B cell (primary cell): ENCODE measurements at regions not wholly inside any gene's neighbourhood (a gene's known extent, or its start where the extent isn't known, plus 50 kb on each side); places are given as distances from the start of the nearest gene placed in this dataset.

Experiments used
- ATAC-seq: fragments of 200-7000 bp; cut with Tn5 transposase; one replicate; pipeline ENCODE4 v1.10.0; 2021; ENCODE audit warnings: low read depth, mild to moderate bottlenecking, moderate number of reproducible peaks, moderate library complexity
- CTCF ChIA-PET: fragments of 350-600 bp; sonication (Branson Sonifier 250); formaldehyde crosslinking; loops from one replicate; lab custom pipeline; 2021; ENCODE audit warnings: antibody characterized with exemption, inconsistent platforms; lab: Charles Lee
- POLR2A ChIA-PET: fragments of 350-600 bp; sonication (Branson Sonifier 250); formaldehyde crosslinking; loops from one replicate; lab custom pipeline; 2021; ENCODE audit warnings: antibody characterized with exemption; lab: Charles Lee
- DNase-seq: peaks from one replicate; pipeline ENCODE4 v3.0.0; 2013
- H2AFZ ChIP-seq: 2 replicates; pipeline ENCODE4 v1.6.1; 2012; ENCODE audit warnings: mild to moderate bottlenecking, low read depth, low read length; ENCODE audit not compliant: insufficient read depth, poor library complexity, severe bottlenecking
- H3K27ac ChIP-seq, 2 donors: 1 replicate in 1 of 2; 2 replicates in 1 of 2; pipeline ENCODE4 v1.5.1; 2012 to 2013; ENCODE audit warnings: low read length in 2 of 2, mild to moderate bottlenecking in 2 of 2, moderate library complexity in 1 of 2
- H3K27me3 ChIP-seq, 4 experiments: fragments of 200-600 bp in 1 of 4; sonication (generic) in 1 of 4; replicated peaks in 1 of 4; 1 replicate in 2 of 4; 2 replicates in 2 of 4; pipeline versions ENCODE4 v1.6.1 to v1.7.0; 2013 to 2016; ENCODE audit warnings: low read length in 3 of 4, mild to moderate bottlenecking in 2 of 4, mixed read lengths in 1 of 4, moderate library complexity in 1 of 4; ENCODE audit not compliant: insufficient read depth in 4 of 4, control insufficient read depth in 3 of 4; ENCODE audit errors: control extremely low read depth in 1 of 4
- H3K36me3 ChIP-seq, 2 experiments: replicated peaks in 1 of 2; 1 replicate in 1 of 2; 2 replicates in 1 of 2; pipeline versions ENCODE4 v1.6.1 to v1.7.1; 2013; ENCODE audit warnings: low read length in 1 of 2; ENCODE audit not compliant: insufficient read depth in 2 of 2, control insufficient read depth in 1 of 2; ENCODE audit errors: control extremely low read depth in 1 of 2, extremely low read depth in 1 of 2
- H3K4me1 ChIP-seq, 2 donors: fragments of 200-600 bp in 1 of 2; sonication (generic) in 1 of 2; 1 replicate in 1 of 2; 2 replicates in 1 of 2; pipeline versions ENCODE4 v1.5.1 to v1.6.1; 2013 to 2017; ENCODE audit warnings: low read length in 2 of 2; ENCODE audit not compliant: control insufficient read depth in 2 of 2, insufficient read depth in 2 of 2
- H3K4me2 ChIP-seq: replicated peaks from 2 replicates; pipeline ENCODE3; 2012; ENCODE audit warnings: mild to moderate bottlenecking, low read depth, low read length; ENCODE audit not compliant: poor library complexity, severe bottlenecking
- H3K4me3 ChIP-seq, 5 experiments: fragments of 200-600 bp in 1 of 5; sonication (generic) in 1 of 5; 1 replicate in 3 of 5; 2 replicates in 2 of 5; pipeline versions ENCODE4 v1.5.1 to v1.7.0; 2011 to 2016; ENCODE audit warnings: low read length in 4 of 5, mild to moderate bottlenecking in 4 of 5, low read depth in 2 of 5, control low read depth in 1 of 5, moderate library complexity in 1 of 5; ENCODE audit not compliant: insufficient read depth in 1 of 5; ENCODE audit errors: control extremely low read depth in 1 of 5, extremely low read depth in 1 of 5
- H3K79me2 ChIP-seq: fragments of 200-600 bp; sonication (generic); one replicate; pipeline ENCODE4 v1.6.0; 2016; ENCODE audit warnings: low read length; ENCODE audit not compliant: control insufficient read depth, insufficient read depth
- H3K9ac ChIP-seq: fragments of 200-600 bp; sonication (generic); 2 replicates; pipeline ENCODE4 v1.6.1; 2017; ENCODE audit warnings: mild to moderate bottlenecking, low read length, moderate library complexity
- H3K9me3 ChIP-seq, 3 donors: one replicate each; pipeline versions ENCODE4 v1.6.1 to v1.7.1; 2013; ENCODE audit warnings: low read length in 2 of 3; ENCODE audit not compliant: control insufficient read depth in 2 of 3, insufficient read depth in 1 of 3; ENCODE audit errors: control extremely low read depth in 1 of 3
- H4K20me1 ChIP-seq: 2 replicates; pipeline ENCODE4 v1.6.0; 2012; ENCODE audit warnings: mild to moderate bottlenecking, low read length; ENCODE audit not compliant: insufficient read depth, control insufficient read depth, poor library complexity, severe bottlenecking
- H3K27ac Mint-ChIP-seq: one replicate; pipeline ENCODE4 v1.8.0; 2021; ENCODE audit warnings: mixed read lengths
- H3K27me3 Mint-ChIP-seq: one replicate; pipeline ENCODE4 v1.8.0; 2021; ENCODE audit warnings: mixed read lengths
- H3K4me1 Mint-ChIP-seq: one replicate; pipeline ENCODE4 v1.8.0; 2021; ENCODE audit warnings: mixed read lengths
- H3K4me3 Mint-ChIP-seq: one replicate; pipeline ENCODE4 v1.8.0; 2021; ENCODE audit warnings: mixed read lengths
- H3K9me3 Mint-ChIP-seq: one replicate; pipeline ENCODE4 v1.8.0; 2022; ENCODE audit warnings: mixed read lengths; ENCODE audit not compliant: insufficient read depth
- EZH2 ChIP-seq: IDR thresholded peaks from 2 replicates; pipeline ENCODE4 v1.6.1; 2012; ENCODE audit warnings: borderline replicate concordance, low read depth, mild to moderate bottlenecking, moderate library complexity, low read length; ENCODE audit not compliant: insufficient read depth, poor library complexity, severe bottlenecking
- WGBS: methylation state at CpG from one replicate; pipeline ENCODE4 v1.1.5; 2013; ENCODE audit warnings: missing lambda C conversion rate; ENCODE audit not compliant: insufficient coverage; 5-methylcytosine and 5-hydroxymethylcytosine counted together
- intact Hi-C: fragments of 100-400 bp; cut with micrococcal nuclease; formaldehyde crosslinking; loops from one replicate; pipeline ENCODE4 v1.10.0; 2022
- TF ChIP-seq, protein P1 (sequence below): fragments of 200-600 bp; IDR thresholded peaks from one replicate; pipeline ENCODE4 v1.8.0; 2022; ENCODE audit warnings: antibody characterized with exemption, mild to moderate bottlenecking

GRCh38 chr5:61654876-61655275 lies 322.8 kb downstream of the ZSWIM6 start:
- Mint-ChIP-seq H3K27me3 (peaks cover 15% of the 10 kb centered on the region), H3K4me3 (no peak overlapping the region), H3K9me3 (no peaks in the 10 kb centered on the region), H3K4me1 (no peaks in the 10 kb centered on the region), H3K27ac (no peak overlapping the region)
- H3K79me2 ChIP-seq = no peaks in the 10 kb centered on the region
- H3K9me3 ChIP-seq = no peaks in the 10 kb centered on the region
- no peak overlapping the region for H2AFZ ChIP-seq
- DNase-seq (no peak), ATAC-seq (no peak)
- 85% methylated on average over 2 of the region's 2 CpGs for WGBS
- no peaks in the 10 kb centered on the region for H4K20me1 ChIP-seq
- ChIA-PET CTCF (interaction anchor here (0.7 to 2.8 kb wide), 6 partner anchors 9 to 696 kb away, joined by 3 to 13 read pairs (median 3); no protein-coding TSS in a partner anchor), POLR2A (no interaction called here)
- no peaks in the 10 kb centered on the region for H3K4me1 ChIP-seq
- H3K9ac ChIP-seq = no peak overlapping the region
- no peaks in the 10 kb centered on the region for H3K27me3 ChIP-seq
- no peak overlapping the region for H3K4me2 ChIP-seq
- H3K36me3 ChIP-seq = no peaks in the 10 kb centered on the region
- no peak overlapping the region for H3K27ac ChIP-seq
- TF ChIP-seq, protein P1, sequence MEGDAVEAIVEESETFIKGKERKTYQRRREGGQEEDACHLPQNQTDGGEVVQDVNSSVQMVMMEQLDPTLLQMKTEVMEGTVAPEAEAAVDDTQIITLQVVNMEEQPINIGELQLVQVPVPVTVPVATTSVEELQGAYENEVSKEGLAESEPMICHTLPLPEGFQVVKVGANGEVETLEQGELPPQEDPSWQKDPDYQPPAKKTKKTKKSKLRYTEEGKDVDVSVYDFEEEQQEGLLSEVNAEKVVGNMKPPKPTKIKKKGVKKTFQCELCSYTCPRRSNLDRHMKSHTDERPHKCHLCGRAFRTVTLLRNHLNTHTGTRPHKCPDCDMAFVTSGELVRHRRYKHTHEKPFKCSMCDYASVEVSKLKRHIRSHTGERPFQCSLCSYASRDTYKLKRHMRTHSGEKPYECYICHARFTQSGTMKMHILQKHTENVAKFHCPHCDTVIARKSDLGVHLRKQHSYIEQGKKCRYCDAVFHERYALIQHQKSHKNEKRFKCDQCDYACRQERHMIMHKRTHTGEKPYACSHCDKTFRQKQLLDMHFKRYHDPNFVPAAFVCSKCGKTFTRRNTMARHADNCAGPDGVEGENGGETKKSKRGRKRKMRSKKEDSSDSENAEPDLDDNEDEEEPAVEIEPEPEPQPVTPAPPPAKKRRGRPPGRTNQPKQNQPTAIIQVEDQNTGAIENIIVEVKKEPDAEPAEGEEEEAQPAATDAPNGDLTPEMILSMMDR = no peak
- no peak for TF ChIP-seq EZH2
- intact Hi-C loops = no loop called here
- H3K4me3 ChIP-seq = no peak overlapping the region

GRCh38 chr5:61657010-61657409 lies 325.0 kb downstream of the ZSWIM6 start:
- H3K9me3 ChIP-seq = no peaks in the 10 kb centered on the region
- POLR2A ChIA-PET = no interaction called here
- Mint-ChIP-seq H3K4me3 (no peak overlapping the region), H3K27me3 (peaks cover 20% of the 10 kb centered on the region), H3K4me1 (no peaks in the 10 kb centered on the region), H3K9me3 (no peaks in the 10 kb centered on the region), H3K27ac (no peak overlapping the region)
- no peaks in the 10 kb centered on the region for H3K27me3 ChIP-seq
- no peak overlapping the region for H3K4me3 ChIP-seq
- no peak overlapping the region for H3K4me2 ChIP-seq
- H3K4me1 ChIP-seq = no peaks in the 10 kb centered on the region
- H3K9ac ChIP-seq = no peak overlapping the region
- intact Hi-C loops = no loop called here
- DNase-seq (no peak), ATAC-seq (no peak)
- H3K27ac ChIP-seq = no peak overlapping the region
- H3K79me2 ChIP-seq = no peaks in the 10 kb centered on the region
- no CpG with 5 or more reads among the region's 7 CpGs for WGBS
- H2AFZ ChIP-seq = no peak overlapping the region
- no peak for TF ChIP-seq EZH2
- TF ChIP-seq, protein P1 = no peak
- CTCF ChIA-PET = interaction anchor here (0.8 to 5.0 kb wide), 10 partner anchors 10 to 978 kb away, joined by 3 to 99 read pairs (median 11); partner anchors contain the start of genes ERCC8 and NDUFAF2
- no peaks in the 10 kb centered on the region for H4K20me1 ChIP-seq
- no peaks in the 10 kb centered on the region for H3K36me3 ChIP-seq
